ENCODE measurements at regions not wholly inside any gene's neighbourhood (a gene's known extent, or its start where the extent isn't known, plus 50 kb on each side); places are given as distances from the start of the nearest gene placed in this dataset.

DNA sequence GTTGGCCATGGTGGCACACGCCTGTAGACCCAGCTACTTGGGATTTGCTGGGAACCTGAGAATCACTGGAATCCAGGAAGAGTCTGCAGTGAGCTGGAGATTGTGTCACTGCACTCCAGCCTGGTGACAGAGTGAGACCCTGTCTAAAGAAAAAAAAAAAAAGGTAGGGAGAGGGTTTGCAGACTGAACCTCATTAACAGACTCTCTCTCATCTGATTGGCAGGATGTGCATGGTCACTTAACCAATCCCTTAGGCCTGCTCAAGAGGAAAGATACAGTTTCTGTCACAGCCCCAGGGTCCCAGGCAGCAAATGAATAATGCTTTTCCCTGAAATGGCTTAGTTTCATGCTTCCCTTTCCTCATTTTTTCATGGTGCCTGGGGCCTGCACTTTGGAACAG lies 160.5 kb upstream of the KCNJ16 start:
- H3K4me3 ChIP-seq (ENCODE audit: low read depth, low read length), result no peak overlapping the region
- DNase-seq (ENCODE audit: low read depth, low spot score), result no peak
- POLR2A ChIA-PET, result no interaction called here
- TF ChIP-seq, protein P1, sequence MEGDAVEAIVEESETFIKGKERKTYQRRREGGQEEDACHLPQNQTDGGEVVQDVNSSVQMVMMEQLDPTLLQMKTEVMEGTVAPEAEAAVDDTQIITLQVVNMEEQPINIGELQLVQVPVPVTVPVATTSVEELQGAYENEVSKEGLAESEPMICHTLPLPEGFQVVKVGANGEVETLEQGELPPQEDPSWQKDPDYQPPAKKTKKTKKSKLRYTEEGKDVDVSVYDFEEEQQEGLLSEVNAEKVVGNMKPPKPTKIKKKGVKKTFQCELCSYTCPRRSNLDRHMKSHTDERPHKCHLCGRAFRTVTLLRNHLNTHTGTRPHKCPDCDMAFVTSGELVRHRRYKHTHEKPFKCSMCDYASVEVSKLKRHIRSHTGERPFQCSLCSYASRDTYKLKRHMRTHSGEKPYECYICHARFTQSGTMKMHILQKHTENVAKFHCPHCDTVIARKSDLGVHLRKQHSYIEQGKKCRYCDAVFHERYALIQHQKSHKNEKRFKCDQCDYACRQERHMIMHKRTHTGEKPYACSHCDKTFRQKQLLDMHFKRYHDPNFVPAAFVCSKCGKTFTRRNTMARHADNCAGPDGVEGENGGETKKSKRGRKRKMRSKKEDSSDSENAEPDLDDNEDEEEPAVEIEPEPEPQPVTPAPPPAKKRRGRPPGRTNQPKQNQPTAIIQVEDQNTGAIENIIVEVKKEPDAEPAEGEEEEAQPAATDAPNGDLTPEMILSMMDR (IDR thresholded peaks at IDR 0.05; ENCODE audit: insufficient read depth, low read length, missing control alignments), result no peak
- CTCF ChIA-PET, result no interaction called here

GRCh38 chr17:69916761-69917160 lies 158.3 kb upstream of the KCNJ16 start:
- H3K4me3 ChIP-seq (ENCODE audit: low read depth, low read length), result no peak overlapping the region
- ChIA-PET CTCF (no interaction called here), POLR2A (no interaction called here)
- no peak for DNase-seq (ENCODE audit: low read depth, low spot score)
- TF ChIP-seq, protein P1 (IDR thresholded peaks at IDR 0.05; ENCODE audit: insufficient read depth, low read length, missing control alignments), result no peak

- CTCF ChIA-PET, result interaction anchor here (1.4 kb wide), 1 partner anchor 20 kb away, joined by 4 read pairs; no protein-coding TSS in a partner anchor
- DNase-seq (ENCODE audit: low read depth, low spot score), result no peak
- no peak overlapping the region for H3K4me3 ChIP-seq (ENCODE audit: low read depth, low read length)
- POLR2A ChIA-PET, result no interaction called here
- TF ChIP-seq, protein P1 (IDR thresholded peaks at IDR 0.05; ENCODE audit: insufficient read depth, low read length, missing control alignments), result no peak
Observed at GRCh38 chr17:69918164-69918563, 156.9 kb upstream of the KCNJ16 start.

DNA sequence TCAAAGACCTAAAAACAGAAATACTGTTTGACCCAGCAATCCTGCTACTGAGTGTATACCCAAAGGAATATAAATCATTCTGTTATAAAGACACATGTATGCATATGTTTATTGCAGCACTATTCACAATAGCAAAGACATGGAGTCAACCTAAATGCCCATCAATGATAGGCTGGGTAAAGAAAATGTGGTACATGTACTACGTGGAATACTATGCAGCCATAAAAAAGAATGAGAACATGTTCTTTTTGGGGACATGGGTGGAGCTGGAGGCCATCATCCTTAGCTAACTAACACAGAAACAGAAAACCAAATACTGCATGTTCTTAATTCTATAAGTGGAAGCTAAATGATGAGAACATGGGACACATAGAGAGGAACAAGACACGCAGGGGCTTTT lies 155.2 kb upstream of the KCNJ16 start:
- no peak for DNase-seq (ENCODE audit: low read depth, low spot score)
- POLR2A ChIA-PET, result no interaction called here
- CTCF ChIA-PET, result interaction anchor here (1.4 kb wide), 1 partner anchor 21 kb away, joined by 4 read pairs; no protein-coding TSS in a partner anchor
- no peak overlapping the region for H3K4me3 ChIP-seq (ENCODE audit: low read depth, low read length)
- TF ChIP-seq, protein P1 (IDR thresholded peaks at IDR 0.05; ENCODE audit: insufficient read depth, low read length, missing control alignments), result no peak

GRCh38 chr17:69921046-69921445 lies 154.0 kb upstream of the KCNJ16 start:
- ChIA-PET CTCF (interaction anchor here (1.1 to 1.2 kb wide), 2 partner anchors 223 to 314 kb away, joined by 3 read pairs; no protein-coding TSS in a partner anchor), POLR2A (no interaction called here)
- TF ChIP-seq, protein P1 (IDR thresholded peaks at IDR 0.05; ENCODE audit: insufficient read depth, low read length, missing control alignments), result no peak
- DNase-seq (ENCODE audit: low read depth, low spot score), result no peak
- no peak overlapping the region for H3K4me3 ChIP-seq (ENCODE audit: low read depth, low read length)

DNA sequence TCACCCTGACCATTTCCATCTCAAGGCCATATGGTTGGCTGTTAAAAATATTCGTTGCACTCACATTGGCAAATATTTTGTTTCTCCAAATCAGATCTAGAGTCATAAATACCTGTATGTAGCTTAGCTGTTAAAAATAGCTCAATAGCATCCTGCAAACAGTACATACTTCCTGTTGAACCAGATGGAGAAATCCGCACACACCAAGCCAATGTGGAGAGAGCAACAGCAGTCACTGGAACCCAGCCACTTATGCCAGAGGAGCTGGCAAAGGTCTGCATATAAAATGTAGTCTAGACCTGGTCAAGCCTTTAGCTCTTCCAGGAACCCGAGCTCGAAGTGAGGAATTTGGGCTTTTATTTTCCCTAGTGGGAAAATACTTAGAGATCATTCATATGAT lies 146.4 kb upstream of the KCNJ16 start:
- ChIA-PET POLR2A (no interaction called here), CTCF (no interaction called here)
- DNase-seq (ENCODE audit: low read depth, low spot score), result no peak
- H3K4me3 ChIP-seq (ENCODE audit: low read depth, low read length), result no peak overlapping the region
- TF ChIP-seq, protein P1 (IDR thresholded peaks at IDR 0.05; ENCODE audit: insufficient read depth, low read length, missing control alignments), result no peak

All from AG04449 (cell line).